ENCODE measurements at regions not wholly inside any gene's neighbourhood (a gene's known extent, or its start where the extent isn't known, plus 50 kb on each side); places are given as distances from the start of the nearest gene placed in this dataset.

DNA sequence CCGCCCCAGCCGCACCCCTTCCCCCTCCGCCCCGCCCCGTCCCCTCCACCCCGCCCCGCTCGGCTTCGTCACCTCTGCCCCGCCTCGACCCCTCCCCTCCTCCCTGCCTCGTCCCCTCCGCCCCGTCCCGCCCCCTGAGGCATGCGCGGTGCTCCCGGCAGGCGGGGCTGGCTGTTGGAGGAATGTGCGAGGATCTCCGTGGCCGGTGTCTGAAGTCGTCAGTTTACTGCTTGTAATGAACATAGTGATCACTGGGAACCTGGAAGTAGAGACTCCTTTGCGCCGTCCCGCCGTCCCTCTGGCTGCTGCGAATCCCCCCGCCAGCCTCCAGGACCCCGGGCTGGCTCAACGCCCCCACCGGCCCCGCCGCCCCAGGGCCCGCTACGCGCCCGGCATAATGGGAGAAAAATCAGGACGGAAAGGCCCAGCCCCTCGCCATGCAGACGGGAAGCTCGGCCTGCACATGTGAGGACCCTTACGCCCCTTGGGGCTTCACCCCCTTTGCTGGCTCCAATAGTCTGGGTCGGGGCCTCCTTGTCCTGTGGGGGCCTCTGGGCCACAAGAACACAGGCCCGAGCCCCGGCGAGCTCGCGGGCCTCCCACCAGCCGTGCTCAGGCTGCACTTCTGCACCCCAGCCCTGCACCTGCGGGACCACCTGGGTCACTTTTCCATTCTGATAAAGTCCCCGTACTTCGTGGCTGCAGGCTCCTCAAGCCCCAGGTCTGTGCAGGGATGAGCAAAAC is 743.1 kb downstream of the KCNJ18 start:
- Mint-ChIP-seq H3K27me3 (ENCODE audit: low read depth) (no peaks in the 10 kb centered on the region), H3K4me3 (no peak overlapping the region), H3K36me3 (ENCODE audit: low read depth) (no peaks in the 10 kb centered on the region), H3K9me3 (ENCODE audit: insufficient read depth) (peaks cover 28% of the 10 kb centered on the region), H3K4me1 (ENCODE audit: low read depth) (no peaks in the 10 kb centered on the region), H3K27ac (no peak overlapping the region)
- POLR2A ChIA-PET, result no interaction called here
- CTCF ChIA-PET, result no interaction called here
- DNase-seq (no peak), ATAC-seq (no peak)

DNA sequence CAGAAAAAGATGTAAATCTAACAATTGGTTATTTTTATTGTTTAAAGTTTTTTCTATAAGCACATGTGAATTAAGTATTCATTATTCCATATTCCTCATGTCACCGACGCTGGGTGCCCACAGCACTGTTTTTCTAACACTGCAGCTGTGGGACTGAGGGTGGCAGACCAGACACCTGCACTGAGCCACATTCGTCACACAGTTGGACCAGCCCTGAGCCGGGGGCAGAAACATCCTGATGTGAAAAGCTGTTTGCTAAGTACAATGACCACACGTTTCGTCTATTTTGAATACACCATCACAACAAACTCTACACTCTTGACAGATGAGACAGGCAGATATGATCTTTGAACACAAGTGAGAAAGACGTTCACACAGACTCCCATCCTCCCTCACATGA is 749.5 kb downstream of the KCNJ18 start:
- H3K9me3 Mint-ChIP-seq (ENCODE audit: insufficient read depth), result peaks cover 25% of the 10 kb centered on the region
- H3K4me3 Mint-ChIP-seq, result no peak overlapping the region
- CTCF ChIA-PET, result no interaction called here
- H3K27ac Mint-ChIP-seq, result no peak overlapping the region
- no peaks in the 10 kb centered on the region for H3K4me1 Mint-ChIP-seq (ENCODE audit: low read depth)
- DNase-seq (no peak), ATAC-seq (no peak)
- H3K36me3 Mint-ChIP-seq (ENCODE audit: low read depth), result no peaks in the 10 kb centered on the region
- no peaks in the 10 kb centered on the region for H3K27me3 Mint-ChIP-seq (ENCODE audit: low read depth)
- POLR2A ChIA-PET, result no interaction called here

- Mint-ChIP-seq H3K27me3 (ENCODE audit: low read depth) (no peaks in the 10 kb centered on the region), H3K9me3 (ENCODE audit: insufficient read depth) (peaks cover 24% of the 10 kb centered on the region), H3K27ac (no peak overlapping the region), H3K36me3 (ENCODE audit: low read depth) (no peaks in the 10 kb centered on the region), H3K4me1 (ENCODE audit: low read depth) (no peaks in the 10 kb centered on the region), H3K4me3 (no peak overlapping the region)
- ChIA-PET POLR2A (no interaction called here), CTCF (no interaction called here)
- DNase-seq (no peak), ATAC-seq (no peak)
Observed at GRCh38 chr17:22443061-22443460, 750.7 kb downstream of the KCNJ18 start.

DNA sequence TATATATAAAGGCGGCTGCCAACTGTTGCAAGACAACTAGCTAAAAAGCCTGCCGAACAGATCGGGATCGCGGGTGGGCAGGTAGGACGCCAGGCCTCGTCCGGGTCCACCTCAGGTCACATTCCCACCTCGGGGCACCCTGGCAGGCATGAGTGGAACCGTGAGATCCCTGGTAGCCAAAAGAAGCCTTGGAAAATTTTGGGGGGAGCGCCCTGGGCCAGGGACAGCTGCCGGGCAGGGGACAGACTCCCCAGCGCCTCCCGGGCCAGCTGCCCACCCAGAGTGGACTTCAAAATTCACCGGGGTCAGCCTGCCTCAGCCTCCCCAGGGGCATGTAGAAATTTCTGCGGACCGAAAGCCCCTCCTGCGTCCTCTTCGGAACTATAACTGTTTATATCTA is 760.9 kb downstream of the KCNJ18 start:
- H3K36me3 Mint-ChIP-seq (ENCODE audit: low read depth), result no peaks in the 10 kb centered on the region
- CTCF ChIA-PET, result no interaction called here

GRCh38 chr17:22454070-22454999 is 762.0 kb downstream of the KCNJ18 start:
- no peaks in the 10 kb centered on the region for H3K36me3 Mint-ChIP-seq (ENCODE audit: low read depth)
- CTCF ChIA-PET, result no interaction called here

More for the DNA sequence above, 760.9 kb downstream of the KCNJ18 start:
- no peaks in the 10 kb centered on the region for H3K27me3 Mint-ChIP-seq (ENCODE audit: low read depth)
- ATAC-seq (no peak), DNase-seq (no peak)
- H3K4me1 Mint-ChIP-seq (ENCODE audit: low read depth), result no peaks in the 10 kb centered on the region
- H3K27ac Mint-ChIP-seq, result no peak overlapping the region
- no peak overlapping the region for H3K4me3 Mint-ChIP-seq
- H3K9me3 Mint-ChIP-seq (ENCODE audit: insufficient read depth), result peaks cover 18% of the 10 kb centered on the region
- POLR2A ChIA-PET, result no interaction called here

GRCh38 chr17:22459331-22459952 is 767.1 kb downstream of the KCNJ18 start:
- H3K27me3 Mint-ChIP-seq (ENCODE audit: low read depth), result no peaks in the 10 kb centered on the region
- no peak overlapping the region for H3K4me3 Mint-ChIP-seq
- POLR2A ChIA-PET, result no interaction called here
- H3K9me3 Mint-ChIP-seq (ENCODE audit: insufficient read depth), result peaks cover 37% of the 10 kb centered on the region
- no peak for DNase-seq
- no peaks in the 10 kb centered on the region for H3K36me3 Mint-ChIP-seq (ENCODE audit: low read depth)
- no peak overlapping the region for H3K27ac Mint-ChIP-seq
- ATAC-seq, result no peak
- CTCF ChIA-PET, result no interaction called here
- no peaks in the 10 kb centered on the region for H3K4me1 Mint-ChIP-seq (ENCODE audit: low read depth)

More at GRCh38 chr17:22454070-22454999, 762.0 kb downstream of the KCNJ18 start:
- no peaks in the 10 kb centered on the region for H3K4me1 Mint-ChIP-seq (ENCODE audit: low read depth)
- no peak overlapping the region for H3K4me3 Mint-ChIP-seq
- peaks cover 19% of the 10 kb centered on the region for H3K9me3 Mint-ChIP-seq (ENCODE audit: insufficient read depth)
- ATAC-seq (no peak), DNase-seq (no peak)
- POLR2A ChIA-PET, result no interaction called here
- no peaks in the 10 kb centered on the region for H3K27me3 Mint-ChIP-seq (ENCODE audit: low read depth)
- no peak overlapping the region for H3K27ac Mint-ChIP-seq

DNA sequence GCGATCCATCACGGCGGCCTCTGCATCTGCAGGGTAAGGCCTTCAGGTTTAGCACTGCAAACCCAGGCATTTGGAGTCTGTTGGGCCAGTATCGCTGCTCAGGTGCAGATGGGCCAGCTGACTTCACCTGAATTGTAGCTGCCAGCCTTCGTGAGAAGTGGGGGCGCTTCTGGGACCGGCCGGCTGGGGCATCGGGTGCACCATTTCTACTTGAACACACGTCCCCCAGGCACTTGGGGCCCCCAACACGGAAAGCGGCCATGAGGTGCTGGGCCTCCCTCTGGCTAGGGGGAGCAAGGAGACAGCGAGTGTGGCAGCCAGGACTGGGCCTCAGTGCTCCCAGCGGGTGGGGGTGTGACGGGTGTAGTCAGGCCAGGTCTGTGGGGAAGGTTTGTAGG is 767.6 kb downstream of the KCNJ18 start:
- Mint-ChIP-seq H3K9me3 (ENCODE audit: insufficient read depth) (peaks cover 39% of the 10 kb centered on the region), H3K27me3 (ENCODE audit: low read depth) (no peaks in the 10 kb centered on the region), H3K27ac (no peak overlapping the region), H3K4me1 (ENCODE audit: low read depth) (no peaks in the 10 kb centered on the region), H3K4me3 (no peak overlapping the region), H3K36me3 (ENCODE audit: low read depth) (no peaks in the 10 kb centered on the region)
- ChIA-PET POLR2A (no interaction called here), CTCF (no interaction called here)
- ATAC-seq, result no peak
- no peak for DNase-seq

DNA sequence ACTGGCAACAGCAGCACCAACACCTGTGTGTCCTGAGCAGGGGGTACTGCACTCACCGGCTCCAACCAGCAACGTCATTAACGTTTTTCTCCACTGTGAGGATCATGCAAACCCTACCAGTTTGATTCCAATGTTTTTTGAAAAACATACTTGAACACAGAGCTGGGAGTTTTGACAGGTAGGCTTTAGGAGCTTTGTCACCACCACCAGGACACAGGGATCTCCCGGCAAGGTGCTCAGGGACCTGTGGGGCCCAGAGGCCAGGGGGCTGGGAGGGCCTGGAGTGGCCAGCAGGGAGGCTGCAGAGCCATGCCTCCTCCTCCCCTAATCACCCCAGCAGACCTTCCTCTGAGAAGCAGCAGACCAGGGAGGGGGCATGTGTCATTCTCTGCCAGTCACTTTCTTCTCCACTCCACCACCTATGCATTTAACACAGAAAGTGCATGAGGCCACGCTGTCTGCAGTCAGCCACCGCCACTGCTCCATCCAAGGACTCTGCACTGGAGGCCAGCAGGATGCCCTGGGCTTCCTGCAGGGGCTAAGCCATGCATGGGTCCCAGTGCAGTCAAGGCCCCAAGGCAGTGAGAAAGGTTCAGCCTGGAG is 768.2 kb downstream of the KCNJ18 start:
- ATAC-seq, result no peak
- peaks cover 39% of the 10 kb centered on the region for H3K9me3 Mint-ChIP-seq (ENCODE audit: insufficient read depth)
- H3K27me3 Mint-ChIP-seq (ENCODE audit: low read depth), result no peaks in the 10 kb centered on the region
- no peak overlapping the region for H3K27ac Mint-ChIP-seq
- no peaks in the 10 kb centered on the region for H3K4me1 Mint-ChIP-seq (ENCODE audit: low read depth)
- H3K36me3 Mint-ChIP-seq (ENCODE audit: low read depth), result no peaks in the 10 kb centered on the region
- ChIA-PET POLR2A (no interaction called here), CTCF (no interaction called here)
- no peak overlapping the region for H3K4me3 Mint-ChIP-seq
- DNase-seq, result no peak

DNA sequence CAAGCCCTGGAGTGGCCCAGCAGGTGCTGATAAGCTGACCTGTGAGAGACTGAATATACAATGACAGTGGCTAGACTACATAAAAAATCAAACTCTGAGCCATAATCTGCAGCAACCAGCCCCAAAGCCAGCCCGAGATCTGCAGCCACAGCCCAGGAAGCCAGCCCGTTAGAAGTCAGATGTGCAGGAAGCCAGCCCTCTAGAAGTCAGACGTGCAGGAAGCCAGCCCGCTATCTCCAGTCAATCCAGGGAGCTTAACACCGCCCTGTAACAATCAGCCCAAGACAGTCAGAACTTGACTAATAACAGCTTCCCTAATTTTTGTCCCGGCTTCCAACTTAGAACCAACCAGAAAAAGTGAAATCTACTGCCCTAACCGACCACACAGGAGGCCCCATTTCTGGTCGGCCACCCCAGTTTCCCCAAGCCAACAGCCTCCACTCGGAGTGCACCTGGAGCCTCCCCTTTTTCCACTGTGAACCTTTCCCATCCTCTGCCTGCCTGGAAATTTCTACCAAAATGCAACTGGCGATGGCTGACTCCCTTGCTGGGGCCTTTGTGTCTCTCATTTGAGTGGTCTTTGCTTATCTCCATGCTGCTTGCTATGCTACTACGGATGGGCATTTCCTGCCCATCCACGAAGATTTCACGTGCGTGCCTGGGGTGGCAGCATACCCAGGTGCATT is 769.3 kb downstream of the KCNJ18 start:
- no peaks in the 10 kb centered on the region for H3K36me3 Mint-ChIP-seq (ENCODE audit: low read depth)
- H3K4me3 Mint-ChIP-seq, result no peak overlapping the region
- no peaks in the 10 kb centered on the region for H3K27me3 Mint-ChIP-seq (ENCODE audit: low read depth)
- H3K9me3 Mint-ChIP-seq (ENCODE audit: insufficient read depth), result peaks cover 46% of the 10 kb centered on the region
- H3K27ac Mint-ChIP-seq, result no peak overlapping the region
- POLR2A ChIA-PET, result no interaction called here
- CTCF ChIA-PET, result no interaction called here
- H3K4me1 Mint-ChIP-seq (ENCODE audit: low read depth), result no peaks in the 10 kb centered on the region
- ATAC-seq (no peak), DNase-seq (no peak)

- H3K9me3 Mint-ChIP-seq (ENCODE audit: insufficient read depth), result peaks cover 44% of the 10 kb centered on the region
- ChIA-PET POLR2A (no interaction called here), CTCF (no interaction called here)
Observed at GRCh38 chr17:22462461-22462860, 770.1 kb downstream of the KCNJ18 start.

DNA sequence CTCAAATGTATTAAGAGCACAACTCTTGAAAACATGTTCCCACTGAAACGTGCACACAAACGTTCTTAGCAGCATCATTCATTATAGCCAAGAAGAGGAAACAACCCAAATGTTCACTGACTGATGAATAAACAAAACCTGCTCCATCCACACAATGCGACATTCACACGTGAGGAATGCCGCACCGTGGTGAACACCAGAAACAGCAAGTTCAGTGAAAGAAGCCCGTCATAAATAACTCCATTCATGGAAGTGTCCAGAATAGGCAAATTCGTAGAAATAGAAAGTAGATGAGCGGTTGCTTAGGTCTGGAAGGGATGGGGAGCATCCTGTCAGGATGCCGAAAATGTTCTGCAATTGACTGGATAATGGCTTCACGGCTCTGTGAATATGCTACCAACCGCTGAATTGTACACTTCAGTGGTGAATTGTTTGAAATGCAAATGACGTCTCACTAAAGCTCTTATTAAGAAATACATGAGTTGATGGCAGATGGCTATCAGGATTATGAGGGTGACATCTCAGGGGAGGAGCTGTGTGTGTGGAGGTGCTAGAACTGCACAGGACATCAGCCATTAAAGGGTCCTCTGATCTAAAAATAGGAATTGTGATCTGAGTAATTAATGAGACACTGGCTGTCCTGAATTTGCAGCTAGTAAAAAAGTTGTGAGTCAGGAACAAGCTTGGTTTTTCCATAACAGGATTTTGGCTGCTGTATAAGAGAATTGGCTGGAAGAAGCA is 771.0 kb downstream of the KCNJ18 start:
- ChIA-PET CTCF (no interaction called here), POLR2A (no interaction called here)
- H3K4me1 Mint-ChIP-seq (ENCODE audit: low read depth), result no peaks in the 10 kb centered on the region
- no peak for DNase-seq
- H3K27me3 Mint-ChIP-seq (ENCODE audit: low read depth), result no peaks in the 10 kb centered on the region
- no peak for ATAC-seq
- no peaks in the 10 kb centered on the region for H3K36me3 Mint-ChIP-seq (ENCODE audit: low read depth)
- no peak overlapping the region for H3K27ac Mint-ChIP-seq
- no peak overlapping the region for H3K4me3 Mint-ChIP-seq
- peaks cover 36% of the 10 kb centered on the region for H3K9me3 Mint-ChIP-seq (ENCODE audit: insufficient read depth)

More at GRCh38 chr17:22462461-22462860, 770.1 kb downstream of the KCNJ18 start:
- DNase-seq, result no peak
- Mint-ChIP-seq H3K4me1 (ENCODE audit: low read depth) (no peaks in the 10 kb centered on the region), H3K27me3 (ENCODE audit: low read depth) (no peaks in the 10 kb centered on the region), H3K27ac (no peak overlapping the region), H3K36me3 (ENCODE audit: low read depth) (no peaks in the 10 kb centered on the region), H3K4me3 (no peak overlapping the region)
- no peak for ATAC-seq

Measured in activated CD8-positive, alpha-beta T cell treated with anti-CD3 and anti-CD28 coated beads, Interleukin-2, amount 10 ng/mL, durations not matched to agents 7 days and 5 days (primary cell).